ENCODE measurements at regions not wholly inside any gene's neighbourhood (a gene's known extent, or its start where the extent isn't known, plus 50 kb on each side); places are given as distances from the start of the nearest gene placed in this dataset.

DNA sequence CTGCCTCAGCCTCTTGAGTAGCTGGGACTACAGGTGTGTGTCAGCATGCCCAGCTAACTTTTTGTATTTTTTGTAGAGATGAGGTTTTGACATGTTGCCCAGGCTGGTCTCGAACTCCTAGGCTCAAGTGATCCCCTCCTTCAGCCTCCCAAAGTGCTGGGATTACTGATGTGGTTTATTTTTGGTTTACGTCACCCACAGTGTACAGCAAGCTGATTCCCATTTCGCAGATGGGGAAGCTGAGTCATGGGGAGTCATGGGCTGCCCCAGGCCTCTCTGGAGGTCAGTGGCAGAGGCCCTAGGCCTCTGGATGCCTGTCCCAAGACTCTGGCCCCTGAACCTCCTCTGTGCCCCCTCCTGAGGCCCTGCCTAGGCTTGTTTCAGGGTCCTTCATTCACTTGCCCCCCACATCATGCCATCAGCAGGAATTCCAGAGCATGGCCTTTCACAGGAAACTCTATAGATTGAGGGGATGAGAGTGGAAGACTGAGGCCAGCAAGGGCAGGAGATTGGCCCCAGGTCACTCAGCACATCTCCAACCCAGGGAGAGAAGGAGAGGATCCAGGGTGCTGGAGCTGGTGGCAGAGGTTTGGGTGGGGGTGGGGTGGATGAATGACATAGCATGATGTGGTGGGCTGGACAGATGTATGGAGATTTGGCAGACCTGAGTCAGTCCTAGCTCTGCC, 266.0 kb downstream of the PTPRU start:
- TF ChIP-seq, protein P1, sequence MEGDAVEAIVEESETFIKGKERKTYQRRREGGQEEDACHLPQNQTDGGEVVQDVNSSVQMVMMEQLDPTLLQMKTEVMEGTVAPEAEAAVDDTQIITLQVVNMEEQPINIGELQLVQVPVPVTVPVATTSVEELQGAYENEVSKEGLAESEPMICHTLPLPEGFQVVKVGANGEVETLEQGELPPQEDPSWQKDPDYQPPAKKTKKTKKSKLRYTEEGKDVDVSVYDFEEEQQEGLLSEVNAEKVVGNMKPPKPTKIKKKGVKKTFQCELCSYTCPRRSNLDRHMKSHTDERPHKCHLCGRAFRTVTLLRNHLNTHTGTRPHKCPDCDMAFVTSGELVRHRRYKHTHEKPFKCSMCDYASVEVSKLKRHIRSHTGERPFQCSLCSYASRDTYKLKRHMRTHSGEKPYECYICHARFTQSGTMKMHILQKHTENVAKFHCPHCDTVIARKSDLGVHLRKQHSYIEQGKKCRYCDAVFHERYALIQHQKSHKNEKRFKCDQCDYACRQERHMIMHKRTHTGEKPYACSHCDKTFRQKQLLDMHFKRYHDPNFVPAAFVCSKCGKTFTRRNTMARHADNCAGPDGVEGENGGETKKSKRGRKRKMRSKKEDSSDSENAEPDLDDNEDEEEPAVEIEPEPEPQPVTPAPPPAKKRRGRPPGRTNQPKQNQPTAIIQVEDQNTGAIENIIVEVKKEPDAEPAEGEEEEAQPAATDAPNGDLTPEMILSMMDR (IDR thresholded peaks at IDR 0.05) = no peak
- TF ChIP-seq ZC3H11A (IDR thresholded peaks at IDR 0.05) (no peak), RAD21 (conservative IDR thresholded peaks at IDR 0.05 in 1 of 2, IDR thresholded peaks at IDR 0.05 in 1 of 2) (no peak), MYC (IDR thresholded peaks at IDR 0.05; ENCODE audit: borderline replicate concordance, low read length) (no peak), HES2 (IDR thresholded peaks at IDR 0.05) (no peak), USF2 (IDR thresholded peaks at IDR 0.05) (no peak), POLR2A (IDR thresholded peaks at IDR 0.05; ENCODE audit: low read length) (no peak), GATA3 (IDR thresholded peaks at IDR 0.05; ENCODE audit: borderline replicate concordance) (no peak), SMC3 (IDR thresholded peaks at IDR 0.05) (no peak), MAX (IDR thresholded peaks at IDR 0.05) (no peak), CBX2 (IDR thresholded peaks at IDR 0.05; ENCODE audit: borderline replicate concordance, low read depth) (no peak), JUN (IDR thresholded peaks at IDR 0.05) (no peak)
- TF ChIP-seq, protein P2, sequence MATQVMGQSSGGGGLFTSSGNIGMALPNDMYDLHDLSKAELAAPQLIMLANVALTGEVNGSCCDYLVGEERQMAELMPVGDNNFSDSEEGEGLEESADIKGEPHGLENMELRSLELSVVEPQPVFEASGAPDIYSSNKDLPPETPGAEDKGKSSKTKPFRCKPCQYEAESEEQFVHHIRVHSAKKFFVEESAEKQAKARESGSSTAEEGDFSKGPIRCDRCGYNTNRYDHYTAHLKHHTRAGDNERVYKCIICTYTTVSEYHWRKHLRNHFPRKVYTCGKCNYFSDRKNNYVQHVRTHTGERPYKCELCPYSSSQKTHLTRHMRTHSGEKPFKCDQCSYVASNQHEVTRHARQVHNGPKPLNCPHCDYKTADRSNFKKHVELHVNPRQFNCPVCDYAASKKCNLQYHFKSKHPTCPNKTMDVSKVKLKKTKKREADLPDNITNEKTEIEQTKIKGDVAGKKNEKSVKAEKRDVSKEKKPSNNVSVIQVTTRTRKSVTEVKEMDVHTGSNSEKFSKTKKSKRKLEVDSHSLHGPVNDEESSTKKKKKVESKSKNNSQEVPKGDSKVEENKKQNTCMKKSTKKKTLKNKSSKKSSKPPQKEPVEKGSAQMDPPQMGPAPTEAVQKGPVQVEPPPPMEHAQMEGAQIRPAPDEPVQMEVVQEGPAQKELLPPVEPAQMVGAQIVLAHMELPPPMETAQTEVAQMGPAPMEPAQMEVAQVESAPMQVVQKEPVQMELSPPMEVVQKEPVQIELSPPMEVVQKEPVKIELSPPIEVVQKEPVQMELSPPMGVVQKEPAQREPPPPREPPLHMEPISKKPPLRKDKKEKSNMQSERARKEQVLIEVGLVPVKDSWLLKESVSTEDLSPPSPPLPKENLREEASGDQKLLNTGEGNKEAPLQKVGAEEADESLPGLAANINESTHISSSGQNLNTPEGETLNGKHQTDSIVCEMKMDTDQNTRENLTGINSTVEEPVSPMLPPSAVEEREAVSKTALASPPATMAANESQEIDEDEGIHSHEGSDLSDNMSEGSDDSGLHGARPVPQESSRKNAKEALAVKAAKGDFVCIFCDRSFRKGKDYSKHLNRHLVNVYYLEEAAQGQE (IDR thresholded peaks at IDR 0.05) = no peak
